ENCODE measurements at regions not wholly inside any gene's neighbourhood (a gene's known extent, or its start where the extent isn't known, plus 50 kb on each side); places are given as distances from the start of the nearest gene placed in this dataset.

DNA sequence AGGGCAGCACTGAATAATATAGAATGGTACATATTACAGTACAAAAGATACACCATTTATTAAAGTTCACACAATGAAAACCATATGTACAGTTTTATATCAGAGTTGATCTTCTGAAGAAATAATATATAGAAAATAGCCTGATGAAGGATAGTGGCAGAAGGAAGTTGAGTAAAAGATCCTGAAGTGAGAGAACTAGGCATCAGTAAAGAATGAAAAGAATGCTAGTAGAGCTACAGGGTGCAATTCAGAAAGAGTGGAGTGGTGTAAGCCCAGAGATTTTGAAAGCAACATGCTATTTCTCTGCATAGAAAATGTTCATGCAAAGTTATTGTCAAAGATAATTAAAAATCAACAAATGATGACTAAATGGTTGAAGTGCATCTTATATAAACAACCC, 1552.7 kb upstream of the TENM4 start:
- no peaks in the 10 kb centered on the region for H3K27me3 ChIP-seq (replicated peaks in 1 of 2; ENCODE audit: control insufficient read depth in 2 of 2, insufficient read depth in 2 of 2, low read length in 1 of 2)
- ChIA-PET RAD21 (ENCODE audit: unreplicated experiment) (no interaction called here), POLR2A (no interaction called here), CTCF (no interaction called here), SMC1A (ENCODE audit: uncharacterized antibody, unreplicated experiment) (no interaction called here)
- no peaks in the 10 kb centered on the region for H3K9me3 ChIP-seq (replicated peaks; ENCODE audit: control insufficient read depth, insufficient read depth, low read length)
- no peak overlapping the region for H2AFZ ChIP-seq (ENCODE audit: control insufficient read depth, low read depth, low read length)
- H3K79me2 ChIP-seq (ENCODE audit: control insufficient read depth, insufficient read depth, low read length), result no peaks in the 10 kb centered on the region
- intact Hi-C loops (cut with micrococcal nuclease; ENCODE audit: unreplicated experiment) (no loop called here), in situ Hi-C loops (cut with MboI) (no loop called here)
- H3K4me1 ChIP-seq (ENCODE audit: control insufficient read depth, insufficient read depth, low read length), result no peaks in the 10 kb centered on the region
- no peak overlapping the region for H3K4me3 ChIP-seq
- TF ChIP-seq PKNOX1 (IDR thresholded peaks at IDR 0.05) (no peak), SMC3 (IDR thresholded peaks at IDR 0.05; ENCODE audit: borderline replicate concordance, low read length) (no peak), SREBF1 (IDR thresholded peaks at IDR 0.05; ENCODE audit: low read length) (no peak), HDGF (IDR thresholded peaks at IDR 0.05) (no peak), JUNB (IDR thresholded peaks at IDR 0.05) (no peak), KDM1A (IDR thresholded peaks at IDR 0.05; ENCODE audit: borderline replicate concordance) (no peak), CEBPB (IDR thresholded peaks at IDR 0.05; ENCODE audit: borderline replicate concordance in 1 of 2, low read depth in 2 of 2, low read length in 2 of 2) (no peak), TARDBP (IDR thresholded peaks at IDR 0.05; ENCODE audit: borderline replicate concordance) (no peak), SPI1 (IDR thresholded peaks at IDR 0.05; ENCODE audit: borderline replicate concordance, insufficient read depth, low read depth, low read length) (no peak), TCF12 (IDR thresholded peaks at IDR 0.05; ENCODE audit: low read depth, low read length) (no peak), NKRF (conservative IDR thresholded peaks at IDR 0.05) (no peak)
- no peak for ATAC-seq
- DNase-seq (ENCODE audit: low read depth, low spot score), result no peak
- no peak overlapping the region for H3K27ac ChIP-seq (ENCODE audit: control insufficient read depth, insufficient read depth)
- no peak overlapping the region for H3K9ac ChIP-seq (ENCODE audit: control insufficient read depth, insufficient read depth, low read length)
- no peaks in the 10 kb centered on the region for H3K36me3 ChIP-seq (ENCODE audit: control insufficient read depth in 2 of 2, insufficient read depth in 2 of 2, low read length in 1 of 2)
- H4K20me1 ChIP-seq (ENCODE audit: control insufficient read depth, insufficient read depth), result no peaks in the 10 kb centered on the region
- H3K4me2 ChIP-seq (ENCODE audit: control insufficient read depth, insufficient read depth), result no peak overlapping the region
- no peak for FAIRE-seq
- BruUV-seq (replicated peaks), result no TSS peak
